Large intestine (tissue), 3 donors: ENCODE measurements at regions not wholly inside any gene's neighbourhood (a gene's known extent, or its start where the extent isn't known, plus 50 kb on each side); places are given as distances from the start of the nearest gene placed in this dataset.

Source experiments
- DNase-seq, 2 donors: peaks; one replicate each; pipeline versions ENCODE4 v3.0.0 to v3.0.0-alpha.2; 2013
- H3K27ac ChIP-seq: one replicate; pipeline ENCODE4 v1.5.1; 2013; ENCODE audit warnings: low read length
- H3K27me3 ChIP-seq: 2 replicates; pipeline ENCODE4 v1.6.1; 2013; ENCODE audit warnings: low read length; ENCODE audit not compliant: control insufficient read depth, insufficient read depth
- H3K36me3 ChIP-seq: 2 replicates; pipeline ENCODE4 v1.6.1; 2013; ENCODE audit warnings: low read length; ENCODE audit not compliant: control insufficient read depth, insufficient read depth
- H3K4me1 ChIP-seq: one replicate; pipeline ENCODE4 v1.6.1; 2013; ENCODE audit warnings: low read length; ENCODE audit not compliant: control insufficient read depth, insufficient read depth
- H3K4me3 ChIP-seq: one replicate; pipeline ENCODE4 v1.5.1; 2013; ENCODE audit warnings: low read length
- H3K9me3 ChIP-seq: one replicate; pipeline ENCODE4 v1.6.1; 2013; ENCODE audit warnings: mild to moderate bottlenecking, low read depth, low read length, moderate library complexity; ENCODE audit not compliant: control insufficient read depth
- WGBS: methylation state at CpG from one replicate; pipeline ENCODE4 v1.1.5; 2013; ENCODE audit warnings: low lambda C conversion rate; ENCODE audit not compliant: insufficient coverage; 5-methylcytosine and 5-hydroxymethylcytosine counted together

DNA sequence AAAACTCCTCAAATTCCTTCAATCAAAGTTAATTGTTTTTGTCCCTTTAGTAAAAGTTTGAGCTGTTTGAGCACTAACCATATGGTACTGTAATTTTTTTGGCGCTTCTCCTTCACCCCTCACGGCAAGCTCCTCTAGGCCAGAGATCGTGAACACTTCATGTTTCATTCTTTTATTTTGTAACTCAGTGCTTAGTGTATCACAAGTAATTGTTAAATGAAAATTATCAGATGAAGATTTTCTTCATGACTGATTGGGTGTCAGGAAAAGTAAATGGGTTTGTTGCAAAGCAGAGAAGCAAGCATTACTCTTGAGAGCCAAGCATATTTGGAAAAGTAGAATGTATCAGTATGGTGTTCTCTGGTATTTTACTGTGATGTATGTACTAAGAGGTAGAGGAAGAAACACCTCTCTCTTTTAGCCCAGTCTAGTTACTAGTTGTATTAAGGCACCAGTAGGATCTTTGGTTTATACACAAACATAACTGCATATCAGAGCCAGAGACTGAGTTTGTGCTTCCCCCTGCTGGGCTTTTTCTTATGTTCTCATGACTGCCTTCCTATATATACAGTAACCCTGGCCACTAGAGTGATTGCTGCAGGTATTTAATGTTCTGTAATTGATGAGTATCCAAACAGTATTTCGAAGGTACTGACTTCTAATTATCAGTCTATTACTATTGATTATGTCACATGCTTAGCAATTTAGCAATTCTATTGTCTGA, 202.3 kb upstream of the KLHL1 start:
- peak; percentile 29 to 37 for DNase-seq
- Histone ChIP-seq H3K27ac (no peak overlapping the region), H3K4me1 (no peaks in the 10 kb centered on the region), H3K9me3 (no peaks in the 10 kb centered on the region), H3K4me3 (no peak overlapping the region), H3K36me3 (no peaks in the 10 kb centered on the region), H3K27me3 (no peaks in the 10 kb centered on the region)
- 50% methylated on average over 2 of the region's 4 CpGs for WGBS

DNA sequence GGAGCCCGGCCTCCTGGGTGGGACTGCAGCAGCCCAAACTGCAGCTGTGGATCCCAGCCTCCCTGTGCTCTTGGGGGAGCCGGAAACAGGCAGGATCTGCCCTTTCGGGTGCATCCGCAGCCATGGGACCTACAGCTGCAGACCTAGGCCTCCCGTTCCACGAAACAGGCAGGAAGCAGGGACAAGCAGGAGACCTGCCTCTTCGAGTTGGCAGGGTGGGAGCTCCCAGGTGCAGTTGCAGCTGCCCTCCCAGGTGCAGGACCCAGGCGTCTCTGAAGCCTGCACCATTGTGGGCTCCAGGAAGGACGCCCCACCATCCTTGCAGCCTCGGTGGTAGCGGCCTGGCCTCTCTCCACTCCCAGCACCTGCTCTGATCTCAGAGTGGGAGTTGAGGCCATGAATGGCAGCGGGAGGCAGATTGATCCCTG, 189.0 kb upstream of the KLHL1 start:
- H3K27ac ChIP-seq: no peak overlapping the region
- WGBS: no CpG with 5 or more reads among the region's 12 CpGs
- no peaks in the 10 kb centered on the region for H3K4me1 ChIP-seq
- H3K27me3 ChIP-seq: no peaks in the 10 kb centered on the region
- no peaks in the 10 kb centered on the region for H3K36me3 ChIP-seq
- no peak overlapping the region for H3K4me3 ChIP-seq
- DNase-seq: no peak
- H3K9me3 ChIP-seq: no peaks in the 10 kb centered on the region

DNA sequence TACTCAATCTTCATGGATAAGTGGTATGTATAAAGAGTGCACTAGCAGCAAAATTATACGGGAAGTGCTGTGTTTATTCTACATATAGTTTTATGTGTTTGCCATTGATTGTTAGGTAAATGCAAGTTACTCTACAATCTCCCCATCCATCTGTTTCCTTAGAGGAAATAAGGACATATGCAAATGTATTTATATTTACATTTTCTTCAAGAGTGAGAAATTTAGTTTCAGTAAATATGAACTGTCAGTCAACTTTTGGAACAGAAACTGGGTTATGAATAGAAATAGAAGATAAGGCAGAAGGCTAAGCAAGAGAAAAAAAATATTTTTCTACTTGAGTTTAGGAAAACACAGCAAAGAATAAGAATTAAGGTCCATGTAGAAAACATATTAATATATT, 176.1 kb upstream of the KLHL1 start:
- no peaks in the 10 kb centered on the region for H3K9me3 ChIP-seq
- no CpG with 5 or more reads among the region's 1 CpG for WGBS
- DNase-seq: no peak
- H3K4me3 ChIP-seq: no peak overlapping the region
- no peaks in the 10 kb centered on the region for H3K36me3 ChIP-seq
- H3K27ac ChIP-seq: no peak overlapping the region
- H3K4me1 ChIP-seq: no peaks in the 10 kb centered on the region
- no peaks in the 10 kb centered on the region for H3K27me3 ChIP-seq

DNA sequence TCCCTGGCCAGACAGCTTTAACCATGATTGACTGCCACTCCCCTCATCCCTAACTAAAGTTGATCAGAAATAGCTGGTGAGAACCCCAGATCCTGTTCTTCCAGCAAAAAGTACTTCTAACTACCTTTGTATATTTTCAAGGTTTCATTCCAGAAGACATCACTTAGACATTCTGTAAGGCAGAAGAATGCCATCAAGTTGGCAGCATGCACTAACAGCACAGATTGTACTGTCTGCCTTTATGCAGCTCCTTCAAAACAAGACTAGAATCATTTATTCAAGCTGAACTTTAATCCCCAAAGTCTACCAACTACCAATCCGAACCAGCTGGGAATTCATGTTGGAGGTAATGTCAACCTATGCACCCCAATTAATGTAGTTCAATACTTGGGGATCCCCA, 167.6 kb upstream of the KLHL1 start:
- Histone ChIP-seq H3K9me3 (no peaks in the 10 kb centered on the region), H3K4me3 (no peak overlapping the region), H3K36me3 (no peaks in the 10 kb centered on the region), H3K27me3 (no peaks in the 10 kb centered on the region), H3K27ac (no peak overlapping the region), H3K4me1 (no peaks in the 10 kb centered on the region)
- no peak for DNase-seq
- no CpG with 5 or more reads among the region's 1 CpG for WGBS

DNA sequence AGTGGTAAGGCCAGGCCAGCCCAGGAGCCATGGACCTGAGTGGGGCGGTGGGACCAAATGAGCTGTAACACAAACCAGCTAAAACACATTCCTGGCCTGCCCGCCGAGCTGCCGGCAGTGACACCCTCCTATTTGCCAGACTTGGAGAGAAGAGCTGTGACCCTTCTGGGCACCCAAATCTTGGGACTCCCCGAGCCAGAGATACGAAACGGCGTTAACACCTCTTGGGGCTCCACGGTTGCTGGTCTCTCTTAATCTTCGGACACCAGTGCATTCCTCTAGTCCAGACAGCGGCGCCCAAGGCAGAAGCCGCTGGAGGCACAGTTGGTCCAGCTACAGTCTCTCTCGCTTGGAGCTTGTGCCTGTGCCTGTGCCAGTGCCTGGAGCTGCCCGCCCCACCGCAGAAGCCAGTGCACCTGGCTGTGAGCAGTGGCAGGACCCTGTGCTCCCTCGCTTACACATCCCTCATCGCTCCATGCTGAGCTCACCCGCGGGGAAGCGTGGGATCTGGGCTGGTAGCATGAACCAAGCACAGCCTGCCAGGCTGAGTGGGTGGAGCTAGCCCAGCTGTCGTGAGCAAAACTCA, 147.2 kb upstream of the KLHL1 start:
- Histone ChIP-seq H3K27me3 (no peaks in the 10 kb centered on the region), H3K4me3 (no peak overlapping the region), H3K27ac (no peak overlapping the region), H3K36me3 (no peaks in the 10 kb centered on the region), H3K4me1 (no peaks in the 10 kb centered on the region), H3K9me3 (no peaks in the 10 kb centered on the region)
- 93% methylated on average over 3 of the region's 22 CpGs for WGBS
- DNase-seq: no peak

DNA sequence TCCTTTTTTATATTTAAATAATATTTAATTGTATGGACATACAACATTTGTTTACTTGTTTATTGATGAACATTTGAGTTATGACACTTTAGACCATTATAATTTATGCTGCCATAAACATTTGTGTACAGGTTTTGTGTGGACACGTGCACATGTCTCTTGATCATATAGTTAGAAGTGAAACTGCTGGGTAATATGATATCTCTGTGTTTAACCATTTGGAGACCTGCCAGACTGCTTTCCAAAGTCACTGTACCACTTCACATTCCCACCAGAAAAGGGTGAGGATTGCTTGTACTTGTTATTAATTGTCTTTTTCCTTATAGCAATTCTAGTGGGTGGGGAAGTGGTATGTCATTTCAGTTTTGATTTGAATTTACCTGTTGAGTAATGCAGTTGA, 145.6 kb upstream of the KLHL1 start:
- H3K4me1 ChIP-seq: no peaks in the 10 kb centered on the region
- DNase-seq: no peak
- H3K9me3 ChIP-seq: no peaks in the 10 kb centered on the region
- no peak overlapping the region for H3K27ac ChIP-seq
- no peak overlapping the region for H3K4me3 ChIP-seq
- WGBS: no CpG with 5 or more reads among the region's 1 CpG
- no peaks in the 10 kb centered on the region for H3K36me3 ChIP-seq
- no peaks in the 10 kb centered on the region for H3K27me3 ChIP-seq

DNA sequence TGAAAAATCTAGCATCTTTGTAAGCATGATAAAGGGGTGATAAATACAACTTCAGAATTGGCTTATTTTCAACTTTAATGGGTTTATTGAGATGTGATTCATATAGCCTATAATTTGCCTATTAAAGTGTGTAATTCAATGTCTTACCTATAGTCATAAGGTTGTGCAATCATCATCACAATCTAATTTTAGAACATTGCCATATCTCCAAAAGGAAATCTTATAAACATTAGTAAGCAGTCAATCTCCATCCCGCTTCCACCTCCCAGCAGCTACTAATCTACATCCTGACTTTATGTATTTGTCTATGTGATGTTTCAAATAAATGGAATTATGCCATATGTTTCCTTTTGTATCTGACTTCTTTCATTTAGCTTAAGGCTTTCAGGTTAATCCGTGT, 145.2 kb upstream of the KLHL1 start:
- H3K4me3 ChIP-seq: no peak overlapping the region
- no peaks in the 10 kb centered on the region for H3K27me3 ChIP-seq
- no peaks in the 10 kb centered on the region for H3K4me1 ChIP-seq
- no peaks in the 10 kb centered on the region for H3K36me3 ChIP-seq
- WGBS: no CpG with 5 or more reads among the region's 2 CpGs
- no peak for DNase-seq
- H3K27ac ChIP-seq: no peak overlapping the region
- no peaks in the 10 kb centered on the region for H3K9me3 ChIP-seq

DNA sequence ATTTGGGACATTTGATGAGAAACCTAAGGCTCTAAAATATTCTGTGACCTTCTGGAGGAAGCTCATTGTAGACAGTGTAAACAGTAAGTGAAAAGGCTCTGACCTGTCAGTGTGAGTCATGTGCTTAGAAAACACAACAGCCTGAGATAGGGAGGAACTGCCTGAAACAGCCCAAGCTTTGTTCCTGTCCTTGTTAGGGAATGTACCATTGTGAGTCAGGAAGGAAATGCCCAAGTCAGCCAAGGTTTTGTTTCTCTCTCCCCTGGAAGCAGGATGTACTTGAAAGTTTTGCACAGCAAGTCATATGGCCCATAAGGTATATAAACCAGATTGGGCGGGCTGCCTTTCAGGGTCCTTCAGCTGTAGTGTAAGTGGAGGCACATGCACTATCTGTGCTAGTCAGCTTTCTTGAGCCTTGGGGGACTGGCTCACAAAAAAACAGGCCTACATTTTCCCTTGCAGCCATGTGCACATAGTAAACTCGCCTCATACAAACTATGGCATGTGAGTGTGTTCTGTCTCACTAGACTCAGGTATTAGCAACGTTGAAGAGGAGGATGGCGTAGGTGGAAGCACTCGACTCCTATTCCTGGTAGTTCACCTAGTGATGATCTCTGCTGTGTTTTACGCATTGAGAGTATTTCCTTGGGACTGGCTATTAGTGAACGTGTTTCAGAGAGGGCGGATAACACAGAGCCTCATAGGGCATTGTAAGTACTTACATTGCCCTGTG, 141.2 kb upstream of the KLHL1 start:
- Histone ChIP-seq H3K27me3 (no peaks in the 10 kb centered on the region), H3K9me3 (no peaks in the 10 kb centered on the region), H3K27ac (no peak overlapping the region), H3K4me1 (no peaks in the 10 kb centered on the region), H3K36me3 (no peaks in the 10 kb centered on the region), H3K4me3 (no peak overlapping the region)
- no peak for DNase-seq
- WGBS: no CpG with 5 or more reads among the region's 8 CpGs

DNA sequence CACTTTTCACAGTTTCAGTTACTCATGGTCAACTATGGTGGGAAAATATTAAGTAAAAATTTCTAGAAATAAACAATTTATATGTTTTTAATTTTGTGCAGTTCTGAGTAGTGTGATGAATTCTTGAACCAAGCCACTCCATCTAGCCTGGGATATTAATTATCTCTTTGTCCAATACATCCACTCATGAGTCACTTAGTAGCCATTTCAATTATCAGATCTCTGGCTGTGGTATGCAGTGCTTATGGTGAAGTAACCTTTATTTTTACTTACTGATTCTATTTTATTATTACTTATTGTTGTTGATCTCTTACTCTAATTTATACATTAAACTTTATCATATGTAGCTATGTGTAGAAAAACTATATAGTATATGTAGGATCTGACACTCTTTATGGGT, 128.9 kb upstream of the KLHL1 start:
- DNase-seq: no peak
- Histone ChIP-seq H3K4me1 (no peaks in the 10 kb centered on the region), H3K27ac (no peak overlapping the region), H3K9me3 (no peaks in the 10 kb centered on the region), H3K27me3 (no peaks in the 10 kb centered on the region), H3K36me3 (no peaks in the 10 kb centered on the region), H3K4me3 (no peak overlapping the region)

DNA sequence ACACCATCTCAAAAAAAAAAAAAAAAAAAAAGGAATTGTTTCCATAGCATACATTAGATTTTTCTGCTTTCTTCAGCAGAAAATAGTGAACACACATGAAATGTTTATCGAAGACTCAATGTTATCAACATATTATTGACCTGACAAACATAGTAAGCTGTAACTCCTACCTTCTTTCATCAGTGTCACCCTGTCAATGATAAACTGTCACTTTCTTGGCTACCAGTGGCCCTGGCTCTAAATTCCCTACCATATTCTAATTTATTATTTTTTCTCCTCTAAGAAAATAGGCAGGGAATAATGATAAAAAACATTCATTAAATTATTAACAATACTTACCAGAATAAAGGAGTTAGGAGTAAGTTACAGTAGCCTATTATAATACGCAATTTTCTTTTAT, 127.3 kb upstream of the KLHL1 start:
- Histone ChIP-seq H3K27me3 (no peaks in the 10 kb centered on the region), H3K36me3 (no peaks in the 10 kb centered on the region), H3K4me1 (no peaks in the 10 kb centered on the region), H3K27ac (no peak overlapping the region), H3K4me3 (no peak overlapping the region), H3K9me3 (no peaks in the 10 kb centered on the region)
- 60% methylated on average over 1 of the region's 2 CpGs for WGBS
- no peak for DNase-seq
